ENCODE measurements at regions not wholly inside any gene's neighbourhood (a gene's known extent, or its start where the extent isn't known, plus 50 kb on each side); places are given as distances from the start of the nearest gene placed in this dataset.
"Not testable (repeated sequence)": the region's sequence is repeated elsewhere in the genome, so short reads cannot be mapped to it uniquely, and the experiment has no call there.

- TF ChIP-seq CTCF (IDR thresholded peaks at IDR 0.05; ENCODE audit: borderline replicate concordance): no peak
- intact Hi-C loops (cut with micrococcal nuclease): no loop called here
- H3K4me1 ChIP-seq: no peaks in the 10 kb centered on the region
These were observed 167.6 kb upstream of the CTAGE1 start for GRCh38 chr18:22585333-22585732.

GRCh38 chr18:22585821-22586220 is 168.1 kb upstream of the CTAGE1 start:
- Histone ChIP-seq H3K9me3 (replicated peaks) (peaks cover 16% of the 10 kb centered on the region), H3K36me3 (no peaks in the 10 kb centered on the region), H3K4me1 (no peaks in the 10 kb centered on the region), H3K27ac (replicated peaks) (no peak overlapping the region), H3K4me3 (no peak overlapping the region), H3K27me3 (ENCODE audit: low read depth) (no peaks in the 10 kb centered on the region)
- intact Hi-C loops (cut with micrococcal nuclease): no loop called here
- no peak for TF ChIP-seq CTCF (IDR thresholded peaks at IDR 0.05; ENCODE audit: borderline replicate concordance)
- DNase-seq: no peak

More at GRCh38 chr18:22585333-22585732, 167.6 kb upstream of the CTAGE1 start:
- H3K4me3 ChIP-seq: no peak overlapping the region
- H3K27ac ChIP-seq (replicated peaks): no peak overlapping the region
- peaks cover 16% of the 10 kb centered on the region for H3K9me3 ChIP-seq (replicated peaks)
- no peak for DNase-seq
- no peaks in the 10 kb centered on the region for H3K27me3 ChIP-seq (ENCODE audit: low read depth)
- no peaks in the 10 kb centered on the region for H3K36me3 ChIP-seq

GRCh38 chr18:22591222-22591621 is 173.5 kb upstream of the CTAGE1 start:
- Histone ChIP-seq H3K4me3 (no peak overlapping the region), H3K9me3 (replicated peaks) (peaks cover 16% of the 10 kb centered on the region), H3K4me1 (no peaks in the 10 kb centered on the region), H3K36me3 (no peaks in the 10 kb centered on the region), H3K27me3 (ENCODE audit: low read depth) (no peaks in the 10 kb centered on the region), H3K27ac (replicated peaks) (no peak overlapping the region)
- TF ChIP-seq CTCF (IDR thresholded peaks at IDR 0.05; ENCODE audit: borderline replicate concordance): no peak
- DNase-seq: no peak
- intact Hi-C loops (cut with micrococcal nuclease): no loop called here

GRCh38 chr18:22594155-22594690 is 176.5 kb upstream of the CTAGE1 start:
- Histone ChIP-seq H3K9me3 (replicated peaks) (no peaks in the 10 kb centered on the region), H3K27me3 (ENCODE audit: low read depth) (no peaks in the 10 kb centered on the region), H3K4me3 (no peak overlapping the region), H3K27ac (replicated peaks) (no peak overlapping the region), H3K4me1 (no peaks in the 10 kb centered on the region), H3K36me3 (no peaks in the 10 kb centered on the region)
- DNase-seq: no peak
- intact Hi-C loops (cut with micrococcal nuclease): no loop called here
- TF ChIP-seq CTCF (IDR thresholded peaks at IDR 0.05; ENCODE audit: borderline replicate concordance): no peak

- Histone ChIP-seq H3K36me3 (no peaks in the 10 kb centered on the region), H3K9me3 (replicated peaks) (no peaks in the 10 kb centered on the region), H3K4me1 (peaks cover 18% of the 10 kb centered on the region), H3K27me3 (ENCODE audit: low read depth) (no peaks in the 10 kb centered on the region), H3K4me3 (no peak overlapping the region), H3K27ac (replicated peaks) (no peak overlapping the region)
- no peak for TF ChIP-seq CTCF (IDR thresholded peaks at IDR 0.05; ENCODE audit: borderline replicate concordance)
- no peak for DNase-seq
- intact Hi-C loops (cut with micrococcal nuclease): no loop called here
These were observed 183.8 kb upstream of the CTAGE1 start for GRCh38 chr18:22601481-22601880.

- DNase-seq; H3K9me3 ChIP-seq (replicated peaks); H3K36me3 ChIP-seq; H3K4me3 ChIP-seq; H3K27ac ChIP-seq (replicated peaks); H3K27me3 ChIP-seq (ENCODE audit: low read depth); intact Hi-C loops (cut with micrococcal nuclease): not testable (repeated sequence)
- H3K4me1 ChIP-seq: peaks cover 27% of the 10 kb centered on the region
These were observed 184.7 kb upstream of the CTAGE1 start for GRCh38 chr18:22602456-22602855.
